NCI-H1694 treated with DMSO at 0.1 percent for 48 hours (cell line): ENCODE measurements at regions not wholly inside any gene's neighbourhood (a gene's known extent, or its start where the extent isn't known, plus 50 kb on each side); places are given as distances from the start of the nearest gene placed in this dataset.

ENCODE experiments used
- DNase-seq: peaks from one replicate; lab custom pipeline; 2025; lab: John Stamatoyannopoulos, UW

- DNase-seq = no peak
Observed at GRCh38 chr15:69793431-69793780, 304.3 kb downstream of the TLE3 start.

GRCh38 chr15:69793781-69794451 lies 303.8 kb downstream of the TLE3 start:
- DNase-seq = no peak

GRCh38 chr15:69794645-69795469 lies 302.9 kb downstream of the TLE3 start:
- DNase-seq = no peak

- DNase-seq = no peak
Observed at GRCh38 chr15:69795601-69796000, 302.1 kb downstream of the TLE3 start.

- DNase-seq = no peak
Observed at GRCh38 chr15:69797051-69797595, 300.6 kb downstream of the TLE3 start.

- DNase-seq = no peak
Observed at GRCh38 chr15:69797615-69798014, 300.1 kb downstream of the TLE3 start.

- DNase-seq = no peak
Observed at GRCh38 chr15:69798481-69799250, 299.1 kb downstream of the TLE3 start.

GRCh38 chr15:69801144-69801543 lies 296.6 kb downstream of the TLE3 start:
- no peak for DNase-seq

- no peak for DNase-seq
Observed at GRCh38 chr15:69802432-69802831, 295.3 kb downstream of the TLE3 start.

- DNase-seq = no peak
Observed at GRCh38 chr15:69804786-69805185, 292.9 kb downstream of the TLE3 start.

- DNase-seq = no peak
Observed at GRCh38 chr15:69805248-69805953, 292.3 kb downstream of the TLE3 start.

GRCh38 chr15:69806287-69806915 lies 291.3 kb downstream of the TLE3 start:
- no peak for DNase-seq

- no peak for DNase-seq
Observed at GRCh38 chr15:69807721-69808120, 290.0 kb downstream of the TLE3 start.

GRCh38 chr15:69808756-69809155 lies 289.0 kb downstream of the TLE3 start:
- no peak for DNase-seq

- no peak for DNase-seq
Observed at GRCh38 chr15:69809421-69809820, 288.3 kb downstream of the TLE3 start.

GRCh38 chr15:69810431-69811354 lies 287.0 kb downstream of the TLE3 start:
- DNase-seq = no peak

GRCh38 chr15:69812861-69813261 lies 284.9 kb downstream of the TLE3 start:
- DNase-seq = no peak

GRCh38 chr15:69813881-69814280 lies 283.8 kb downstream of the TLE3 start:
- no peak for DNase-seq

- no peak for DNase-seq
Observed at GRCh38 chr15:69814932-69815331, 282.8 kb downstream of the TLE3 start.

GRCh38 chr15:69815793-69816192 lies 281.9 kb downstream of the TLE3 start:
- no peak for DNase-seq
